ENCODE measurements at regions not wholly inside any gene's neighbourhood (a gene's known extent, or its start where the extent isn't known, plus 50 kb on each side); places are given as distances from the start of the nearest gene placed in this dataset.
A peak's percentile ranks its signal among the peaks of the same experiment; 100 is the strongest.
"Not testable (repeated sequence)": the region's sequence is repeated elsewhere in the genome, so short reads cannot be mapped to it uniquely, and the experiment has no call there.

GRCh38 chr5:123700624-123701287, 188.8 kb downstream of the CSNK1G3 start:
- Histone ChIP-seq H3K27ac (peak overlapping the region; percentile 46 to 52), H3K36me3 (no peaks in the 10 kb centered on the region), H3K9me3 (no peaks in the 10 kb centered on the region), H3K4me3 (no peak overlapping the region), H3K27me3 (no peaks in the 10 kb centered on the region), H3K4me1 (no peaks in the 10 kb centered on the region)
- DNase-seq = peak; percentile 15 to 22
- intact Hi-C loops (cut with DNase I; ENCODE audit: low total_unique reads) = no loop called here
- no peak for TF ChIP-seq POLR2A (IDR thresholded peaks at IDR 0.05)
- TF ChIP-seq, protein P1, sequence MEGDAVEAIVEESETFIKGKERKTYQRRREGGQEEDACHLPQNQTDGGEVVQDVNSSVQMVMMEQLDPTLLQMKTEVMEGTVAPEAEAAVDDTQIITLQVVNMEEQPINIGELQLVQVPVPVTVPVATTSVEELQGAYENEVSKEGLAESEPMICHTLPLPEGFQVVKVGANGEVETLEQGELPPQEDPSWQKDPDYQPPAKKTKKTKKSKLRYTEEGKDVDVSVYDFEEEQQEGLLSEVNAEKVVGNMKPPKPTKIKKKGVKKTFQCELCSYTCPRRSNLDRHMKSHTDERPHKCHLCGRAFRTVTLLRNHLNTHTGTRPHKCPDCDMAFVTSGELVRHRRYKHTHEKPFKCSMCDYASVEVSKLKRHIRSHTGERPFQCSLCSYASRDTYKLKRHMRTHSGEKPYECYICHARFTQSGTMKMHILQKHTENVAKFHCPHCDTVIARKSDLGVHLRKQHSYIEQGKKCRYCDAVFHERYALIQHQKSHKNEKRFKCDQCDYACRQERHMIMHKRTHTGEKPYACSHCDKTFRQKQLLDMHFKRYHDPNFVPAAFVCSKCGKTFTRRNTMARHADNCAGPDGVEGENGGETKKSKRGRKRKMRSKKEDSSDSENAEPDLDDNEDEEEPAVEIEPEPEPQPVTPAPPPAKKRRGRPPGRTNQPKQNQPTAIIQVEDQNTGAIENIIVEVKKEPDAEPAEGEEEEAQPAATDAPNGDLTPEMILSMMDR (IDR thresholded peaks at IDR 0.05) = no peak

- intact Hi-C loops (cut with DNase I; ENCODE audit: low total_unique reads) = no loop called here
- DNase-seq = no peak
- no peaks in the 10 kb centered on the region for H3K9me3 ChIP-seq
- H3K27ac ChIP-seq = peak overlapping the region; percentile 22 to 46
- no peaks in the 10 kb centered on the region for H3K27me3 ChIP-seq
- no peak overlapping the region for H3K4me3 ChIP-seq
- TF ChIP-seq, protein P1 (IDR thresholded peaks at IDR 0.05) = no peak
- TF ChIP-seq POLR2A (IDR thresholded peaks at IDR 0.05) = no peak
- no peaks in the 10 kb centered on the region for H3K4me1 ChIP-seq
- H3K36me3 ChIP-seq = no peaks in the 10 kb centered on the region
These were observed 187.6 kb downstream of the CSNK1G3 start for GRCh38 chr5:123699571-123699970.

DNA sequence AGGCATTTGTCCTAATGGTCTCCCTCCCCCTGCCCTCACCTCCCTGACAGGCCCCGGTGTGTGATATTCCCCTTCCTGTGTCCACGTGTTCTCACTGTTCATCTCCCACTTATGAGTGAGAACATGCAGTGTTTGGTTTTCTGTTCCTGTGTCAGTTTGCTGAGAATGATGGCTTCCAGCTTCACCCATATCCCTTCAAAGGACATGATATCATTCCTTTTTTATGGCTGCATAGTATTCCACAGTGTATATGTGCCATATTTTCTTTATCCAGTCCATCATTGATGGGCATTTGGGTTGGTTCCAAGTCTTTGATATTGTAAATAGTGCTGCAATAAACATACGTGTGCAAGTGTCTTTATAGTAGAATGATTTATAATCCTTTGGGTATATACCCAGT, 187.0 kb downstream of the CSNK1G3 start:
- H3K27me3 ChIP-seq; DNase-seq; intact Hi-C loops (cut with DNase I; ENCODE audit: low total_unique reads); H3K27ac ChIP-seq; H3K36me3 ChIP-seq; H3K9me3 ChIP-seq; H3K4me1 ChIP-seq; H3K4me3 ChIP-seq: not testable (repeated sequence)

- TF ChIP-seq, protein P1 (IDR thresholded peaks at IDR 0.05) = no peak
- TF ChIP-seq POLR2A (IDR thresholded peaks at IDR 0.05) = no peak
- peak in 1 of 2 donors; percentile 22 for DNase-seq
- intact Hi-C loops (cut with DNase I; ENCODE audit: low total_unique reads) = no loop called here
- no peaks in the 10 kb centered on the region for H3K9me3 ChIP-seq
- H3K27ac ChIP-seq = peak overlapping the region in 1 of 2 donors; percentile 39
- H3K4me3 ChIP-seq = no peak overlapping the region
- no peaks in the 10 kb centered on the region for H3K4me1 ChIP-seq
- no peaks in the 10 kb centered on the region for H3K27me3 ChIP-seq
- H3K36me3 ChIP-seq = no peaks in the 10 kb centered on the region
These were observed 185.0 kb downstream of the CSNK1G3 start for GRCh38 chr5:123696921-123697341.

GRCh38 chr5:123690821-123691220, 178.8 kb downstream of the CSNK1G3 start:
- no peaks in the 10 kb centered on the region for H3K36me3 ChIP-seq
- H3K27ac ChIP-seq = no peak overlapping the region
- H3K4me1 ChIP-seq = no peaks in the 10 kb centered on the region
- no peaks in the 10 kb centered on the region for H3K27me3 ChIP-seq
- H3K9me3 ChIP-seq = peaks cover 0 to 3% of the 10 kb centered on the region in 2 donors
- DNase-seq = no peak
- intact Hi-C loops (cut with DNase I; ENCODE audit: low total_unique reads) = no loop called here
- no peak overlapping the region for H3K4me3 ChIP-seq
- TF ChIP-seq POLR2A (IDR thresholded peaks at IDR 0.05) = no peak
- TF ChIP-seq, protein P1 (IDR thresholded peaks at IDR 0.05) = no peak

Data from uterus (tissue), 3 donors.